ENCODE measurements at regions not wholly inside any gene's neighbourhood (a gene's known extent, or its start where the extent isn't known, plus 50 kb on each side); places are given as distances from the start of the nearest gene placed in this dataset.

GRCh38 chr6:112697265-112697664 is 350.1 kb downstream of the RFPL4B start:
- TF ChIP-seq, protein P1, sequence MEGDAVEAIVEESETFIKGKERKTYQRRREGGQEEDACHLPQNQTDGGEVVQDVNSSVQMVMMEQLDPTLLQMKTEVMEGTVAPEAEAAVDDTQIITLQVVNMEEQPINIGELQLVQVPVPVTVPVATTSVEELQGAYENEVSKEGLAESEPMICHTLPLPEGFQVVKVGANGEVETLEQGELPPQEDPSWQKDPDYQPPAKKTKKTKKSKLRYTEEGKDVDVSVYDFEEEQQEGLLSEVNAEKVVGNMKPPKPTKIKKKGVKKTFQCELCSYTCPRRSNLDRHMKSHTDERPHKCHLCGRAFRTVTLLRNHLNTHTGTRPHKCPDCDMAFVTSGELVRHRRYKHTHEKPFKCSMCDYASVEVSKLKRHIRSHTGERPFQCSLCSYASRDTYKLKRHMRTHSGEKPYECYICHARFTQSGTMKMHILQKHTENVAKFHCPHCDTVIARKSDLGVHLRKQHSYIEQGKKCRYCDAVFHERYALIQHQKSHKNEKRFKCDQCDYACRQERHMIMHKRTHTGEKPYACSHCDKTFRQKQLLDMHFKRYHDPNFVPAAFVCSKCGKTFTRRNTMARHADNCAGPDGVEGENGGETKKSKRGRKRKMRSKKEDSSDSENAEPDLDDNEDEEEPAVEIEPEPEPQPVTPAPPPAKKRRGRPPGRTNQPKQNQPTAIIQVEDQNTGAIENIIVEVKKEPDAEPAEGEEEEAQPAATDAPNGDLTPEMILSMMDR (conservative IDR thresholded peaks at IDR 0.05; ENCODE audit: low read depth, low read length), result no peak
- DNase-seq (ENCODE audit: low read depth), result no peak
- no peak overlapping the region for H3K4me3 ChIP-seq (ENCODE audit: low read depth, low read length)

GRCh38 chr6:112701201-112701600 is 354.1 kb downstream of the RFPL4B start:
- TF ChIP-seq, protein P1 (conservative IDR thresholded peaks at IDR 0.05; ENCODE audit: low read depth, low read length), result no peak
- DNase-seq (ENCODE audit: low read depth), result no peak
- H3K4me3 ChIP-seq (ENCODE audit: low read depth, low read length), result no peak overlapping the region

DNA sequence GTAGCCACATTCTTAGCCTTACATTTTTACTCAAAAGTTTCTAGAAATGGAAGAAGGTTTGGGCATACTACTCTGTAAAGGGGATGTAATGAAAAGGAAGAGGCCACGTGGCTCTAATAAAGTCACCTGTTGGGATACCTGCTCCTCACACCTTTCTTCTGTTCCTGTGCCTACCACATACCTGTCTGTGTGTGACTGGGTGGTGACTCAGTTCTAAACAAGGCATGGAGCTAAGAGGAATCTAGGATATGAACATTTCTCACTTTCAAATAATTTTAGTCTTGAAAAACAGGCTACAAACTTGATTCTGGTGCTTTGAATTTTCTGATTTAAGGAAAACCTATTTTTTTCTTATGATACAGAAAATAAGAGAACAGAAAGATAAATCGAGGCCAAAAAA is 363.6 kb downstream of the RFPL4B start:
- no peak overlapping the region for H3K4me3 ChIP-seq (ENCODE audit: low read depth, low read length)
- TF ChIP-seq, protein P1 (conservative IDR thresholded peaks at IDR 0.05; ENCODE audit: low read depth, low read length), result no peak
- DNase-seq (ENCODE audit: low read depth), result no peak

DNA sequence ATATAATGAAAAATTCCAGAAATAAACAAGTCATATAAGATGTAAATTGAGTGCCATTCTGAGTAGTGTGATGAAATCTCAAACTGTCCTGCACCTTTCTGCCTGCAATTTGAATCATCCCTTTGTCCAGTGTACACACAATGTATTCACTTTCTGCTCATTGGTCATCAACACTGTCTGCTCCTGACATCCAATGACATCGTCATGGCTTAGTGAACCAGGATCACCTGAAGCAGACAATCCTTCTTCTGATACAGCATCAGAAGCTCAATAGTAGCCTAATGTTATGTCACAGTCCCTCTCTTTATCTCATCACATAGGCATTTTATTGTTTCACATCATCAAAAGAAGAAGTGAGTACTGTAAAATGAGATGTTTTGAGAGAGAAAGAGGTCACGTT is 366.3 kb downstream of the RFPL4B start:
- DNase-seq (ENCODE audit: low read depth), result no peak
- TF ChIP-seq, protein P1 (conservative IDR thresholded peaks at IDR 0.05; ENCODE audit: low read depth, low read length), result no peak
- no peak overlapping the region for H3K4me3 ChIP-seq (ENCODE audit: low read depth, low read length)

- TF ChIP-seq, protein P1 (conservative IDR thresholded peaks at IDR 0.05; ENCODE audit: low read depth, low read length), result no peak
- peak; percentile 15 for DNase-seq (ENCODE audit: low read depth)
Observed at GRCh38 chr6:112717401-112717800, 370.3 kb downstream of the RFPL4B start.

GRCh38 chr6:112717856-112718255 is 370.7 kb downstream of the RFPL4B start:
- TF ChIP-seq, protein P1 (conservative IDR thresholded peaks at IDR 0.05; ENCODE audit: low read depth, low read length), result no peak
- no peak for DNase-seq (ENCODE audit: low read depth)
- no peak overlapping the region for H3K4me3 ChIP-seq (ENCODE audit: low read depth, low read length)

More at GRCh38 chr6:112717401-112717800, 370.3 kb downstream of the RFPL4B start:
- no peak overlapping the region for H3K4me3 ChIP-seq (ENCODE audit: low read depth, low read length)

- TF ChIP-seq, protein P1 (conservative IDR thresholded peaks at IDR 0.05; ENCODE audit: low read depth, low read length), result no peak
- no peak for DNase-seq (ENCODE audit: low read depth)
- H3K4me3 ChIP-seq (ENCODE audit: low read depth, low read length), result no peak overlapping the region
Observed at GRCh38 chr6:112725541-112726085, 378.5 kb downstream of the RFPL4B start.
